GM18951 (cell line): ENCODE measurements at regions not wholly inside any gene's neighbourhood (a gene's known extent, or its start where the extent isn't known, plus 50 kb on each side); places are given as distances from the start of the nearest gene placed in this dataset.
"Not testable (repeated sequence)": the region's sequence is repeated elsewhere in the genome, so short reads cannot be mapped to it uniquely, and the experiment has no call there.

Experiments
- POLR2A ChIP-seq: IDR thresholded peaks from 4 replicates; pipeline ENCODE4 v1.6.1; 2011; ENCODE audit warnings: mild to moderate bottlenecking; ENCODE audit not compliant: insufficient read length, insufficient read depth; ENCODE audit errors: extremely low read depth
- in situ Hi-C: fragments of 300-500 bp; cut with MboI; formaldehyde crosslinking; loops from one replicate; pipeline ENCODE4 v1.12.0; 2022; ENCODE audit warnings: low sequenced_read_pairs, mixed read lengths, inconsistent platforms; ENCODE audit not compliant: unreplicated experiment

DNA sequence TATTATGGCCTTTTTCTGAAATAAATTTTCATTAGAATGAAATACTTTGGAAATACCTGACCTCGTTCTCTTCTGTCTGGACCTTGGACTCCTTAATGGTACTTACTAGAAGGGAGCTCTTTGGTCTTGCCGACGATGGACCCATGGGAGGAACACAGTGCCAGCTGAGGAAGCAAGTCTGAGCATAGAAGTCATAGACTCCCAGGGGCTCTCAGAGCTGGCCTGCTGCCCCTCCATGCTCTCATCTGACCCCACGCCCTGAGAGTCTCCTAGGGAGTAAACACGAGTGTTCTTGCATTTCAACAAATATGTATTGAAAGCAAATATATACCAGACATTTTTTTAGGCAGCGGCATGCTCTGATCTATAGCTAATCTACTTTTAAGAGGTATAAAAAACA is 87.8 kb downstream of the PLEKHG1 start:
- no peak for TF ChIP-seq POLR2A
- in situ Hi-C loops: no loop called here

- in situ Hi-C loops: no loop called here
Observed at GRCh38 chr6:150689900-150690590, 90.4 kb downstream of the PLEKHG1 start.

DNA sequence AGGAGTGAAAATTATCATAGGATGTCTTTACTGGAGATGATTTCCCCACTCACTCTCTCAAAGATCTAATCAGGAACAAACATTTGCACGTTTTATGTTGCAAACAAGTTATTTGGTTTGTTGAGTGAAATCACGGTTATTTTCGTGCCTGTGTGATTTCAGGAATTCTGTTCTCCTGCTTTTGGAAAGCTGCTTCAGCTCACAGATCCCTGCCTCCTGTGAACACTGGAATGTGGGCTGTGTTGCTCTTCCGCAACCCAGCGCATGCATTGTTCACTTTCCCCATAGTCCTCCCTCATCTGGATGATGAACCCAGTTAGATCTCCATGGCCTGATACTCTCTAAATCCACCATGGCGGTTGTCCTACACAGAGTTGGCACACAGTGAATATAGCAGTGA is 91.0 kb downstream of the PLEKHG1 start:
- TF ChIP-seq POLR2A: no peak
- in situ Hi-C loops: no loop called here

More at GRCh38 chr6:150689900-150690590, 90.4 kb downstream of the PLEKHG1 start:
- TF ChIP-seq POLR2A: no peak

GRCh38 chr6:150691463-150691862 is 91.8 kb downstream of the PLEKHG1 start:
- no peak for TF ChIP-seq POLR2A
- in situ Hi-C loops: no loop called here

GRCh38 chr6:150692604-150693003 is 92.9 kb downstream of the PLEKHG1 start:
- TF ChIP-seq POLR2A: no peak
- in situ Hi-C loops: no loop called here

- TF ChIP-seq POLR2A: no peak
- in situ Hi-C loops: no loop called here
Observed at GRCh38 chr6:150694889-150695288, 95.2 kb downstream of the PLEKHG1 start.

DNA sequence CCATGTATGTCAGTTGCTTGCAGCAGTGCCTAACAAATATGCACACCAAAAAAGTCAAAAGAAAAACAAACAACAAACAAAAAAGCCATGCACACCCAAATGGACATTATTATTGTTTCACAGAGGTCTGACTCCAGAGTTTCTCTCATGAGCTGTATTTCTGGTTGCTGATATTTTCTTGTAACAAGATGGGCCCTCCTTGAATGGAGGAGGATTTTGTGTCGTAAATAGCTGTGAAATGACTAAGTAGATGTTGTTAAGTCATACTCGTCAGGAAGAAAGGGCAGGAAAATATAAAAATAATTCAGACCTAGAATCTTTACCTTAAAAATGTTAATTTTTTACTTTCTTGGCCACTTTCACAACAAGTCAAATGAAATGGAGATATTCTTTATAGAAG is 96.0 kb downstream of the PLEKHG1 start:
- in situ Hi-C loops: no loop called here
- TF ChIP-seq POLR2A: no peak

DNA sequence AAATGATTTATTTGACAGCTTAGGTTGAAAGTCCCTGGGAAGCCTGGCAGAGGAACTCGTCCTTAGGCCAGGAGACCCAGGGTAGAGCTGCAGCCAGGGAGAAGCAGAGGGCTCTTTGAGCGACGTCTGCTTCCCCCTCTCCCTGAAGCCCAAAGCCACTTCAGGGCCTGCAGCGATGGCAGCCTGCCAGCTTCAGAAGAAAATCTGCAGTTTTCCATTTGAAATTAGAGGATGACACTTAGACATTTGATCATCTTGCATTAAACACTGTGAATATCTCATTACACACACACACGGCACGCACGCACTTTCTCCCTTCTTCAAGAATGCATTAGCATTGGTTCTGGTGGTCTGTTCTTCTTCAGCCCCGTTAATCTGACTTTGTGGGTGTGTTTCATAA is 96.5 kb downstream of the PLEKHG1 start:
- in situ Hi-C loops: no loop called here

DNA sequence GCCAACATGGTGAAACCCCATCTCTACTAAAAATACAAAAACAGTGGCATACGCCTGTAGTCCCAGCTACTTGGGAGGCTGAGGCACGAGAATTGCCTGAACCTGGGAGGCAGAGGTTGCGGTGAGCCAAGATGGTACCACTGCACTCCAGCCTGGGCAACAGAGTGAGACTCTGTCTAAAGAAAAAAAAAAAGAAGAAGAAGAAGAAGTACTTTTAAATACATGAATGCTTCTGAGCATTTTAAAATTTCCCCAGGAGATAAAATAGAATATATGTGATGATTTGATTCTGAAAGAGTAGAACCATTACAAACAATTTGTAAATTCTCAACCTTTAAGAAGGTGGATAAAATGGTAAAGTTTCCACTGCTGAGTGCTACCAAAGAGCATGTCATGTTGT is 97.2 kb downstream of the PLEKHG1 start:
- in situ Hi-C loops: not testable (repeated sequence)

More for the DNA sequence above, 96.5 kb downstream of the PLEKHG1 start:
- no peak for TF ChIP-seq POLR2A

DNA sequence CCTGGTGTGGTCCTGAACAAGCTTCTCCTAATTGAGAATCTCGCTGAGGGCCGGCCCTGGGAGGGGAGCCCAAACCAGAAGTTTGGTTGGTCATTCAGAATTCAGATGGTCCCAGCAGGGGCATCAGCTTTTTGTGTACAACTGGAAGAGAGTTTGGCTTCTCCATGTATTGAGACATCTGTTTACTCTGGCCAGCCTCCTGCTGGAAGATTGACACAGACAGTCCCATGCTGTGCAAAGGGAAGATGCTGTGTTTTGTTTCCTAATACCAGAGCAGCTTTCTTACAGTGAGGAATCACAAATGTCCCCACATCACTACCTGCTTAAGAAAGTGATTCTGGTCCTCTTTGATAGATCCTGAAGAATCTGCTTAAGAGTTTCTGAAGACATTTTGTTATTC is 97.8 kb downstream of the PLEKHG1 start:
- in situ Hi-C loops: no loop called here

DNA sequence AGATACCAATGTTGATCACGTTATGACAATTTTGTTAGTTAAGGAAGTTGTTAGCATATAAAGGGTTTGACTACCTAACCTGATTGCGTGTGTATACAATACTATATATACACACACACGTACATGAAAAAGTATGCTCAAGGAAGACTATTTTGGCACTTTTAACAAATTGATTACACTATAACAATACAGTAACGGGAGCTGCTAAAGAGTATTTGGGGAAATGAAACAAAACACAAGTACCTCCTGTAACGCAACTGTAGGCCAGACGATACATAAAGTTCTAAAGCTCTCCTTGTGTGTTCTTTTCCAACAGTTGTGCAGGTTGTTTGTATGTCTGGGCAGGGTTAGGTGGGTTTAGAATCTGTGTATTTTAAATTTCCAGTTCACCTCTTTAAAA is 98.7 kb downstream of the PLEKHG1 start:
- TF ChIP-seq POLR2A: no peak
- in situ Hi-C loops: no loop called here

More for the DNA sequence above, 97.8 kb downstream of the PLEKHG1 start:
- no peak for TF ChIP-seq POLR2A

DNA sequence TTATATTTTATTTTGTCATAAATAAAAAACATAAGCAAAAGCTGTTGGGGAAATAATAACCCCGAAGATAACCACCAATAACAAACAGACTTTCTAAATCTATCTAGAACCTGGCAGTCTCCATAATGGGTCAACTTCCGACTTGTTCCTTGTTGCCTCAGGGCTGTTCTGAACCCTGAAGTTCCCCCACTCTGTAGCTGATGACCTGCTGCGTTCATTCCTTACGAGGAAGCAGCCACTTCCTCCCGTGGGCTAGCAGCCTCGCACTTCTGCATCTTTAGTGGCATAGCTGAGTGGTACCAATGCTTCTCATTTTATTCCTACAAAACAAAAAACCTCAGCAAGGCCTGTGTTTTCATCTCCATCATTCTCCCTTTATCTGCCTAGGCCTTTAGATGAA is 103.0 kb downstream of the PLEKHG1 start:
- no peak for TF ChIP-seq POLR2A
- in situ Hi-C loops: no loop called here

GRCh38 chr6:150704447-150705192 is 104.9 kb downstream of the PLEKHG1 start:
- no peak for TF ChIP-seq POLR2A
- in situ Hi-C loops: no loop called here

- in situ Hi-C loops: no loop called here
- no peak for TF ChIP-seq POLR2A
Observed at GRCh38 chr6:150705392-150705791, 105.7 kb downstream of the PLEKHG1 start.
